Activated effector memory CD4-positive, alpha-beta T cell treated with Interleukin-2 at 50 U/mL for 16 hours (primary cell): ENCODE measurements at regions not wholly inside any gene's neighbourhood (a gene's known extent, or its start where the extent isn't known, plus 50 kb on each side); places are given as distances from the start of the nearest gene placed in this dataset.

ENCODE experiments used
- DNase-seq: peaks from one replicate; pipeline ENCODE4 v3.0.0-alpha.2; 2020

- no peak for DNase-seq
These were observed 150.2 kb downstream of the ACTBL2 start for GRCh38 chr5:57332361-57332760.

GRCh38 chr5:57327561-57328367, 153.9 kb downstream of the GPBP1 start:
- no peak for DNase-seq

GRCh38 chr5:57325678-57326397, 152.0 kb downstream of the GPBP1 start:
- no peak for DNase-seq

- no peak for DNase-seq
These were observed 151.0 kb downstream of the GPBP1 start for GRCh38 chr5:57324861-57325260.

GRCh38 chr5:57324181-57324580, 150.3 kb downstream of the GPBP1 start:
- no peak for DNase-seq

GRCh38 chr5:57320582-57320981, 146.7 kb downstream of the GPBP1 start:
- no peak for DNase-seq

- DNase-seq, result no peak
These were observed 145.8 kb downstream of the GPBP1 start for GRCh38 chr5:57319628-57320027.

- no peak for DNase-seq
These were observed 144.4 kb downstream of the GPBP1 start for GRCh38 chr5:57318251-57318650.

- no peak for DNase-seq
These were observed 143.5 kb downstream of the GPBP1 start for GRCh38 chr5:57317341-57317740.

- no peak for DNase-seq
These were observed 143.0 kb downstream of the GPBP1 start for GRCh38 chr5:57316798-57317327.

GRCh38 chr5:57315941-57316340, 142.1 kb downstream of the GPBP1 start:
- DNase-seq, result no peak
